IgD-negative memory B cell (primary cell): ENCODE measurements at regions not wholly inside any gene's neighbourhood (a gene's known extent, or its start where the extent isn't known, plus 50 kb on each side); places are given as distances from the start of the nearest gene placed in this dataset.
"Not testable (repeated sequence)": the region's sequence is repeated elsewhere in the genome, so short reads cannot be mapped to it uniquely, and the experiment has no call there.

Source experiments
- H3K27ac Mint-ChIP-seq, 3 donors: one replicate each; pipeline ENCODE4 v1.8.0; 2020 to 2022; ENCODE audit warnings: mild to moderate bottlenecking in 3 of 3, mixed read lengths in 3 of 3, moderate library complexity in 1 of 3
- H3K27me3 Mint-ChIP-seq: one replicate; pipeline ENCODE4 v1.8.0; 2021; ENCODE audit warnings: mixed read lengths
- H3K36me3 Mint-ChIP-seq: one replicate; pipeline ENCODE4 v1.8.0; 2020; ENCODE audit warnings: mild to moderate bottlenecking, mixed read lengths
- H3K4me1 Mint-ChIP-seq, 3 donors: one replicate each; pipeline ENCODE4 v1.8.0; 2020 to 2022; ENCODE audit warnings: mixed read lengths in 3 of 3, mild to moderate bottlenecking in 1 of 3
- H3K4me3 Mint-ChIP-seq, 4 donors: one replicate each; pipeline ENCODE4 v1.8.0; 2020 to 2022; ENCODE audit warnings: mild to moderate bottlenecking in 4 of 4, mixed read lengths in 4 of 4, moderate library complexity in 3 of 4
- H3K9me3 Mint-ChIP-seq, 3 donors: one replicate each; pipeline ENCODE4 v1.8.0; 2020 to 2021; ENCODE audit warnings: mixed read lengths in 3 of 3, mild to moderate bottlenecking in 1 of 3

- Mint-ChIP-seq H3K4me3 (no peak overlapping the region), H3K27ac (no peak overlapping the region), H3K27me3 (peaks cover 1% of the 10 kb centered on the region), H3K9me3 (peaks cover 0 to 4% (median 0%) of the 10 kb centered on the region in 3 donors), H3K4me1 (no peaks in the 10 kb centered on the region), H3K36me3 (peaks cover 2% of the 10 kb centered on the region)
These were observed 203.1 kb downstream of the ARHGEF9 start for GRCh38 chrX:63581906-63582305.

GRCh38 chrX:63581398-63581797 is 203.6 kb downstream of the ARHGEF9 start:
- H3K4me3 Mint-ChIP-seq, result no peak overlapping the region
- H3K27ac Mint-ChIP-seq, result no peak overlapping the region
- peaks cover 2% of the 10 kb centered on the region for H3K36me3 Mint-ChIP-seq
- peaks cover 1% of the 10 kb centered on the region for H3K27me3 Mint-ChIP-seq
- peaks cover 0 to 4% (median 0%) of the 10 kb centered on the region in 3 donors for H3K9me3 Mint-ChIP-seq
- no peaks in the 10 kb centered on the region for H3K4me1 Mint-ChIP-seq

- Mint-ChIP-seq H3K4me3 (no peak overlapping the region), H3K27me3 (no peaks in the 10 kb centered on the region), H3K36me3 (peaks cover 2% of the 10 kb centered on the region), H3K27ac (no peak overlapping the region), H3K9me3 (peaks cover 0 to 5% (median 1%) of the 10 kb centered on the region in 3 donors), H3K4me1 (no peaks in the 10 kb centered on the region)
These were observed 208.5 kb downstream of the ARHGEF9 start for GRCh38 chrX:63576533-63576932.

GRCh38 chrX:63575700-63576099 is 209.3 kb downstream of the ARHGEF9 start:
- H3K27ac Mint-ChIP-seq, H3K27me3 Mint-ChIP-seq, H3K4me3 Mint-ChIP-seq, H3K9me3 Mint-ChIP-seq, H3K36me3 Mint-ChIP-seq, H3K4me1 Mint-ChIP-seq: not testable (repeated sequence)

- Mint-ChIP-seq H3K36me3 (peaks cover 4% of the 10 kb centered on the region), H3K27ac (no peak overlapping the region), H3K27me3 (peaks cover 2% of the 10 kb centered on the region), H3K4me3 (no peak overlapping the region), H3K4me1 (peaks cover 0 to 2% (median 0%) of the 10 kb centered on the region in 3 donors), H3K9me3 (peaks cover 0 to 4% (median 3%) of the 10 kb centered on the region in 3 donors)
These were observed 215.7 kb upstream of the SPIN4 start for GRCh38 chrX:63566856-63567255.

- Mint-ChIP-seq H3K4me3 (peak overlapping the region; percentile 94 to 99 (median 96)), H3K36me3 (peaks cover 3% of the 10 kb centered on the region), H3K27ac (peak overlapping the region in 1 of 3 donors; percentile 85), H3K9me3 (peaks cover 0 to 4% (median under 1%) of the 10 kb centered on the region in 3 donors), H3K4me1 (peaks cover 9 to 18% (median 10%) of the 10 kb centered on the region in 3 donors), H3K27me3 (no peaks in the 10 kb centered on the region)
These were observed 210.3 kb upstream of the SPIN4 start for GRCh38 chrX:63561425-63561824.

GRCh38 chrX:63560601-63561218 is 209.6 kb upstream of the SPIN4 start:
- no peaks in the 10 kb centered on the region for H3K27me3 Mint-ChIP-seq
- H3K4me1 Mint-ChIP-seq, result peaks cover 9 to 18% (median 10%) of the 10 kb centered on the region in 3 donors
- H3K27ac Mint-ChIP-seq, result peak overlapping the region; percentile 29 to 85 (median 83)
- H3K36me3 Mint-ChIP-seq, result peaks cover 2% of the 10 kb centered on the region
- H3K4me3 Mint-ChIP-seq, result peak overlapping the region; percentile 94 to 99 (median 96)
- peaks cover 0 to 4% (median 0%) of the 10 kb centered on the region in 3 donors for H3K9me3 Mint-ChIP-seq

GRCh38 chrX:63551856-63552255 is 200.7 kb upstream of the SPIN4 start:
- H3K27me3 Mint-ChIP-seq, result no peaks in the 10 kb centered on the region
- peaks cover 0 to 2% (median 0%) of the 10 kb centered on the region in 3 donors for H3K4me1 Mint-ChIP-seq
- no peak overlapping the region for H3K27ac Mint-ChIP-seq
- H3K9me3 Mint-ChIP-seq, result peaks cover 5 to 17% (median 6%) of the 10 kb centered on the region in 3 donors
- H3K36me3 Mint-ChIP-seq, result no peaks in the 10 kb centered on the region
- no peak overlapping the region for H3K4me3 Mint-ChIP-seq

GRCh38 chrX:63530654-63531053 is 179.5 kb upstream of the SPIN4 start:
- Mint-ChIP-seq H3K4me1 (no peaks in the 10 kb centered on the region), H3K9me3 (peaks cover 5 to 14% (median 11%) of the 10 kb centered on the region in 3 donors), H3K4me3 (no peak overlapping the region), H3K27me3 (no peaks in the 10 kb centered on the region), H3K27ac (no peak overlapping the region), H3K36me3 (peaks cover 5% of the 10 kb centered on the region)

GRCh38 chrX:63529961-63530360 is 178.8 kb upstream of the SPIN4 start:
- Mint-ChIP-seq H3K27ac (no peak overlapping the region), H3K36me3 (peaks cover 5% of the 10 kb centered on the region), H3K4me3 (no peak overlapping the region), H3K27me3 (no peaks in the 10 kb centered on the region), H3K4me1 (no peaks in the 10 kb centered on the region), H3K9me3 (peaks cover 3 to 11% (median 11%) of the 10 kb centered on the region in 3 donors)

- Mint-ChIP-seq H3K27ac (no peak overlapping the region), H3K27me3 (no peaks in the 10 kb centered on the region), H3K4me3 (no peak overlapping the region), H3K9me3 (peaks cover 3 to 11% (median 11%) of the 10 kb centered on the region in 3 donors), H3K36me3 (peaks cover 3% of the 10 kb centered on the region), H3K4me1 (no peaks in the 10 kb centered on the region)
These were observed 175.7 kb upstream of the SPIN4 start for GRCh38 chrX:63526863-63527262.

GRCh38 chrX:63525491-63525890 is 174.4 kb upstream of the SPIN4 start:
- H3K4me3 Mint-ChIP-seq, result no peak overlapping the region
- peaks cover 0 to 2% (median 0%) of the 10 kb centered on the region in 3 donors for H3K4me1 Mint-ChIP-seq
- H3K27me3 Mint-ChIP-seq, result no peaks in the 10 kb centered on the region
- H3K27ac Mint-ChIP-seq, result no peak overlapping the region
- peaks cover 0 to 8% (median 3%) of the 10 kb centered on the region in 3 donors for H3K9me3 Mint-ChIP-seq
- H3K36me3 Mint-ChIP-seq, result no peaks in the 10 kb centered on the region

GRCh38 chrX:63519368-63519767 is 168.2 kb upstream of the SPIN4 start:
- not testable (repeated sequence) for H3K27me3 Mint-ChIP-seq, H3K27ac Mint-ChIP-seq, H3K4me3 Mint-ChIP-seq, H3K9me3 Mint-ChIP-seq, H3K4me1 Mint-ChIP-seq, H3K36me3 Mint-ChIP-seq

GRCh38 chrX:63514569-63515080 is 163.5 kb upstream of the SPIN4 start:
- Mint-ChIP-seq H3K4me3 (no peak overlapping the region), H3K27ac (no peak overlapping the region), H3K27me3 (no peaks in the 10 kb centered on the region), H3K9me3 (no peaks in the 10 kb centered on the region), H3K36me3 (peaks cover 2% of the 10 kb centered on the region), H3K4me1 (no peaks in the 10 kb centered on the region)

- H3K36me3 Mint-ChIP-seq, result peaks cover 4% of the 10 kb centered on the region
- H3K9me3 Mint-ChIP-seq, result no peaks in the 10 kb centered on the region
- no peak overlapping the region for H3K27ac Mint-ChIP-seq
- no peaks in the 10 kb centered on the region for H3K4me1 Mint-ChIP-seq
- H3K27me3 Mint-ChIP-seq, result no peaks in the 10 kb centered on the region
- H3K4me3 Mint-ChIP-seq, result no peak overlapping the region
These were observed 162.9 kb upstream of the SPIN4 start for GRCh38 chrX:63513825-63514568.
